GM12878 (cell line): ENCODE measurements at regions not wholly inside any gene's neighbourhood (a gene's known extent, or its start where the extent isn't known, plus 50 kb on each side); places are given as distances from the start of the nearest gene placed in this dataset.

ENCODE experiments used
- ATAC-seq: fragments of 200-7000 bp; cut with Tn5 transposase; 3 replicates; pipeline ENCODE4 v1.9.1; 2020; ENCODE audit warnings: mild to moderate bottlenecking, moderate library complexity
- BruUV-seq: library from RNA; stranded (reverse); fragments of 400-500 nt; replicated peaks from 2 replicates; lab custom pipeline; 2021; lab: Mats Ljungman, UMichigan
- CTCF ChIA-PET: fragments of 300-600 bp; sonication (Branson Sonifier 250); formaldehyde crosslinking; extraction: SDS; loops from one replicate; lab custom pipeline; 2021; ENCODE audit warnings: inconsistent platforms; lab: Yijun Ruan, JAX
- POLR2A ChIA-PET: fragments of 350-600 bp; formaldehyde crosslinking; extraction: SDS; loops from one replicate; lab custom pipeline; 2021; ENCODE audit warnings: inconsistent platforms; lab: Charles Lee
- RAD21 ChIA-PET: fragments of 300-600 bp; sonication (Branson Sonifier 250); formaldehyde crosslinking; loops from one replicate; lab custom pipeline; 2023; ENCODE audit warnings: antibody characterized with exemption; ENCODE audit not compliant: unreplicated experiment; lab: Charles Lee
- SMC1A ChIA-PET: fragments of 300-600 bp; sonication (Branson Sonifier 250); formaldehyde crosslinking; loops from one replicate; lab custom pipeline; 2023; ENCODE audit not compliant: unreplicated experiment, uncharacterized antibody; lab: Charles Lee
- DNase-seq: peaks from one replicate; pipeline ENCODE4 v3.0.0-alpha.2; 2011; ENCODE audit warnings: low read depth, low spot score
- FAIRE-seq: peaks from 3 replicates; lab custom pipeline; 2011; peaks lifted over from hg19 to GRCh38; lab: Jason Lieb, UNC
- H2AFZ ChIP-seq: 2 replicates; pipeline ENCODE4 v1.6.0; 2011; ENCODE audit warnings: low read depth, low read length, control low read depth; ENCODE audit not compliant: control insufficient read depth
- H3K27ac ChIP-seq: 2 replicates; pipeline ENCODE4 v1.5.1; 2011; ENCODE audit warnings: control low read depth; ENCODE audit not compliant: control insufficient read depth, insufficient read depth
- H3K27me3 ChIP-seq, 2 experiments: replicated peaks in 1 of 2; 2 replicates each; pipeline versions ENCODE4 v1.6.0 to v1.6.1; 2011; ENCODE audit warnings: low read length in 1 of 2; ENCODE audit not compliant: control insufficient read depth in 2 of 2, insufficient read depth in 2 of 2
- H3K36me3 ChIP-seq, 2 experiments: 2 replicates each; pipeline ENCODE4 v1.5.1; 2011; ENCODE audit warnings: low read length in 1 of 2; ENCODE audit not compliant: control insufficient read depth in 2 of 2, insufficient read depth in 2 of 2
- H3K4me1 ChIP-seq: 2 replicates; pipeline ENCODE4 v1.6.1; 2011; ENCODE audit warnings: mild to moderate bottlenecking, low read length, moderate library complexity, mixed read lengths; ENCODE audit not compliant: control insufficient read depth, insufficient read depth
- H3K4me2 ChIP-seq: 2 replicates; pipeline ENCODE4 v1.6.0; 2011; ENCODE audit warnings: control low read depth; ENCODE audit not compliant: control insufficient read depth, insufficient read depth
- H3K4me3 ChIP-seq: fragments of 200-600 bp; sonication (generic); 2 replicates; pipeline ENCODE4 v1.5.1; 2016
- H3K79me2 ChIP-seq: 2 replicates; pipeline ENCODE4 v1.6.0; 2011; ENCODE audit warnings: low read length; ENCODE audit not compliant: control insufficient read depth, insufficient read depth
- H3K9ac ChIP-seq: 2 replicates; pipeline ENCODE4 v1.8.0; 2011; ENCODE audit warnings: low read length, control low read depth, mixed read lengths; ENCODE audit not compliant: control insufficient read depth, insufficient read depth
- H3K9me3 ChIP-seq: replicated peaks from 3 replicates; pipeline ENCODE4 v1.5.1; 2011; ENCODE audit warnings: mild to moderate bottlenecking, low read length; ENCODE audit not compliant: control insufficient read depth, insufficient read depth
- H4K20me1 ChIP-seq: 2 replicates; pipeline ENCODE4 v1.6.0; 2011; ENCODE audit not compliant: control insufficient read depth, insufficient read depth
- BCL3 ChIP-seq: IDR thresholded peaks from 2 replicates; pipeline ENCODE4 v1.6.1; 2011; ENCODE audit warnings: borderline replicate concordance, low read depth, mild to moderate bottlenecking, moderate library complexity, low read length; ENCODE audit not compliant: insufficient read depth, poor library complexity, severe bottlenecking
- BMI1 ChIP-seq: fragments of 450-650 bp; IDR thresholded peaks from 2 replicates; pipeline ENCODE4 v1.6.1; 2016; ENCODE audit warnings: mild to moderate bottlenecking, moderate library complexity, borderline replicate concordance
- CHD4 ChIP-seq: fragments of 200-600 bp; sonication (generic); IDR thresholded peaks from 2 replicates; pipeline ENCODE4 v1.6.1; 2016; ENCODE audit warnings: mild to moderate bottlenecking
- EP300 ChIP-seq, 2 experiments: fragments of 150-350 bp in 1 of 2; IDR thresholded peaks; 2 replicates each; pipeline ENCODE4 v1.6.1; 2011 to 2012; ENCODE audit warnings: low read depth in 2 of 2, low read length in 2 of 2, borderline replicate concordance in 1 of 2, improper control_type of control experiment in 1 of 2, inconsistent platforms in 1 of 2; ENCODE audit not compliant: control insufficient read depth in 1 of 2
- IKZF1 ChIP-seq: fragments of 450-650 bp; conservative IDR thresholded peaks from 2 replicates; pipeline ENCODE4 v1.6.1; 2017; ENCODE audit warnings: antibody characterized with exemption, mild to moderate bottlenecking
- MTA2 ChIP-seq: fragments of 450-650 bp; IDR thresholded peaks from 2 replicates; pipeline ENCODE4 v1.6.1; 2016; ENCODE audit warnings: low read depth, mild to moderate bottlenecking, moderate library complexity
- MYC ChIP-seq: IDR thresholded peaks from 2 replicates; pipeline ENCODE4 v1.6.1; 2011; ENCODE audit warnings: mild to moderate bottlenecking, low read length, moderate library complexity, inconsistent platforms; ENCODE audit not compliant: insufficient read depth, insufficient replicate concordance, insufficient read length, severe bottlenecking
- NR2C1 ChIP-seq: fragments of 450-650 bp; IDR thresholded peaks from 2 replicates; pipeline ENCODE4 v1.6.1; 2017; ENCODE audit warnings: antibody characterized with exemption, mild to moderate bottlenecking, moderate library complexity
- NR2F1 ChIP-seq: fragments of 450-650 bp; conservative IDR thresholded peaks from 2 replicates; pipeline ENCODE4 v1.6.1; 2017; ENCODE audit warnings: mild to moderate bottlenecking
- POU2F2 ChIP-seq: IDR thresholded peaks from 3 replicates; pipeline ENCODE4 v1.6.1; 2011; ENCODE audit warnings: low read depth, mild to moderate bottlenecking, low read length, borderline replicate concordance
- RAD21 ChIP-seq: IDR thresholded peaks from 2 replicates; pipeline ENCODE4 v1.6.1; 2011; ENCODE audit warnings: mild to moderate bottlenecking, low read depth, low read length, moderate library complexity; ENCODE audit not compliant: insufficient read depth
- RUNX3 ChIP-seq: IDR thresholded peaks from 2 replicates; pipeline ENCODE4 v1.6.1; 2012; ENCODE audit warnings: low read length, inconsistent platforms
- SIN3A ChIP-seq: IDR thresholded peaks from 2 replicates; pipeline ENCODE4 v1.6.1; 2012; ENCODE audit warnings: low read depth, low read length, improper control_type of control experiment
- ZBTB33 ChIP-seq: fragments of 450-650 bp; IDR thresholded peaks from 2 replicates; pipeline ENCODE4 v1.6.1; 2017; ENCODE audit warnings: mild to moderate bottlenecking
- ZNF592 ChIP-seq: fragments of 450-650 bp; IDR thresholded peaks from 2 replicates; pipeline ENCODE4 v1.6.1; 2017; ENCODE audit warnings: mild to moderate bottlenecking, moderate library complexity
- WGBS: methylation state at CpG from one replicate; pipeline ENCODE4 v1.1.6; 2016; ENCODE audit warnings: low lambda C conversion rate; ENCODE audit not compliant: insufficient replicate concordance, insufficient coverage; ENCODE audit errors: missing lambda C conversion rate; 5-methylcytosine and 5-hydroxymethylcytosine counted together
- in situ Hi-C: fragments of 300-500 bp; cut with MboI; formaldehyde crosslinking; loops from 9 replicates; pipeline ENCODE4 v1.14.3; 2018; ENCODE audit warnings: mixed read lengths
- intact Hi-C: fragments of 100-400 bp; cut with micrococcal nuclease; formaldehyde crosslinking; loops from one replicate; pipeline ENCODE4 v1.14.2; 2022; ENCODE audit not compliant: unreplicated experiment

GRCh38 chr13:47337781-47338507, 441.1 kb upstream of the HTR2A start:
- H3K27me3 ChIP-seq = no peaks in the 10 kb centered on the region
- no peaks in the 10 kb centered on the region; the same call in 2 of the 3 replicates for H3K9me3 ChIP-seq
- H3K27ac ChIP-seq = no peak overlapping the region
- H3K4me2 ChIP-seq = no peak overlapping the region
- DNase-seq (no peak), FAIRE-seq (no peak), ATAC-seq (no peak)
- H3K4me1 ChIP-seq = no peaks in the 10 kb centered on the region
- CTCF ChIA-PET = no interaction called here
- no peaks in the 10 kb centered on the region for H4K20me1 ChIP-seq
- H3K36me3 ChIP-seq = no peaks in the 10 kb centered on the region
- in situ Hi-C loops = no loop called here
- H3K9ac ChIP-seq = no peak overlapping the region
- no peaks in the 10 kb centered on the region for H3K79me2 ChIP-seq
- 14% methylated on average over 7 of the region's 7 CpGs for WGBS
- no peak overlapping the region for H3K4me3 ChIP-seq
- POLR2A ChIA-PET = no interaction called here
- SMC1A ChIA-PET = no interaction called here
- RAD21 ChIA-PET = interaction anchor here (0.6 kb wide), 1 partner anchor 13 kb away, joined by 3 read pairs; no protein-coding TSS in a partner anchor
- no peak overlapping the region for H2AFZ ChIP-seq
- intact Hi-C loops = no loop called here
- no TSS peak for BruUV-seq
- no peak for TF ChIP-seq RUNX3
- TF ChIP-seq CHD4 = no peak
- no peak for TF ChIP-seq IKZF1
- TF ChIP-seq EP300 (IDR thresholded peaks at IDR 0.05; ENCODE audit: borderline replicate concordance in 1 of 2, control insufficient read depth in 1 of 2, low read depth in 2 of 2, low read length in 2 of 2) = no peak
- TF ChIP-seq SIN3A = no peak
- no peak for TF ChIP-seq POU2F2
- no peak for TF ChIP-seq NR2C1
- no peak for TF ChIP-seq MTA2
- no peak for TF ChIP-seq BCL3
- TF ChIP-seq RAD21 = no peak
- TF ChIP-seq MYC = no peak
- TF ChIP-seq BMI1 = no peak
- TF ChIP-seq ZBTB33 = no peak
- TF ChIP-seq ZNF592 = no peak
- TF ChIP-seq NR2F1 = no peak
